ENCODE measurements at regions not wholly inside any gene's neighbourhood (a gene's known extent, or its start where the extent isn't known, plus 50 kb on each side); places are given as distances from the start of the nearest gene placed in this dataset.

- H3K36me3 ChIP-seq, result no peaks in the 10 kb centered on the region
- no peaks in the 10 kb centered on the region for H3K9me3 ChIP-seq
- no peaks in the 10 kb centered on the region for H3K27me3 ChIP-seq
- WGBS, 2 donors, result 49 to 54% methylated on average over 4 of the region's 4 CpGs
- peak overlapping the region in 1 of 4 donors; percentile 10 for H3K27ac ChIP-seq
- TF ChIP-seq POLR2AphosphoS5 (IDR thresholded peaks at IDR 0.05) (no peak), POLR2A (IDR thresholded peaks at IDR 0.05) (no peak), EP300 (IDR thresholded peaks at IDR 0.05) (no peak)
- TF ChIP-seq, protein P1, sequence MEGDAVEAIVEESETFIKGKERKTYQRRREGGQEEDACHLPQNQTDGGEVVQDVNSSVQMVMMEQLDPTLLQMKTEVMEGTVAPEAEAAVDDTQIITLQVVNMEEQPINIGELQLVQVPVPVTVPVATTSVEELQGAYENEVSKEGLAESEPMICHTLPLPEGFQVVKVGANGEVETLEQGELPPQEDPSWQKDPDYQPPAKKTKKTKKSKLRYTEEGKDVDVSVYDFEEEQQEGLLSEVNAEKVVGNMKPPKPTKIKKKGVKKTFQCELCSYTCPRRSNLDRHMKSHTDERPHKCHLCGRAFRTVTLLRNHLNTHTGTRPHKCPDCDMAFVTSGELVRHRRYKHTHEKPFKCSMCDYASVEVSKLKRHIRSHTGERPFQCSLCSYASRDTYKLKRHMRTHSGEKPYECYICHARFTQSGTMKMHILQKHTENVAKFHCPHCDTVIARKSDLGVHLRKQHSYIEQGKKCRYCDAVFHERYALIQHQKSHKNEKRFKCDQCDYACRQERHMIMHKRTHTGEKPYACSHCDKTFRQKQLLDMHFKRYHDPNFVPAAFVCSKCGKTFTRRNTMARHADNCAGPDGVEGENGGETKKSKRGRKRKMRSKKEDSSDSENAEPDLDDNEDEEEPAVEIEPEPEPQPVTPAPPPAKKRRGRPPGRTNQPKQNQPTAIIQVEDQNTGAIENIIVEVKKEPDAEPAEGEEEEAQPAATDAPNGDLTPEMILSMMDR (IDR thresholded peaks at IDR 0.05), result no peak
- no peak for DNase-seq
- no peak overlapping the region for H3K4me3 ChIP-seq
- ATAC-seq (ENCODE audit: low FRiP score in 2 of 2), result no peak
- peaks cover 0 to 4% (median 0%) of the 10 kb centered on the region in 4 donors for H3K4me1 ChIP-seq
These were observed 107.5 kb downstream of the DAD1 start for GRCh38 chr14:22481546-22481945.

GRCh38 chr14:22479776-22480464 lies 109.1 kb downstream of the DAD1 start:
- Histone ChIP-seq H3K27ac (peak overlapping the region in 1 of 4 donors; percentile 11), H3K9me3 (no peaks in the 10 kb centered on the region), H3K36me3 (no peaks in the 10 kb centered on the region), H3K4me3 (no peak overlapping the region), H3K27me3 (no peaks in the 10 kb centered on the region), H3K4me1 (peaks cover 0 to 4% (median 0%) of the 10 kb centered on the region in 4 donors)
- TF ChIP-seq, protein P1 (IDR thresholded peaks at IDR 0.05), result no peak
- TF ChIP-seq POLR2A (IDR thresholded peaks at IDR 0.05), result no peak
- no peak for TF ChIP-seq EP300 (IDR thresholded peaks at IDR 0.05)
- no peak for TF ChIP-seq POLR2AphosphoS5 (IDR thresholded peaks at IDR 0.05)
- WGBS, 2 donors, result 49 to 63% methylated on average over 3 of the region's 3 CpGs
- no peak for ATAC-seq (ENCODE audit: low FRiP score in 2 of 2)
- DNase-seq, result no peak

- Histone ChIP-seq H3K4me1 (peaks cover 0 to 4% (median 0%) of the 10 kb centered on the region in 4 donors), H3K27me3 (no peaks in the 10 kb centered on the region), H3K9me3 (no peaks in the 10 kb centered on the region), H3K4me3 (no peak overlapping the region), H3K36me3 (no peaks in the 10 kb centered on the region), H3K27ac (no peak overlapping the region)
- TF ChIP-seq POLR2AphosphoS5 (IDR thresholded peaks at IDR 0.05), result no peak
- TF ChIP-seq EP300 (IDR thresholded peaks at IDR 0.05), result no peak
- TF ChIP-seq, protein P1 (IDR thresholded peaks at IDR 0.05), result no peak
- TF ChIP-seq POLR2A (IDR thresholded peaks at IDR 0.05), result no peak
- WGBS, 2 donors, result 41 to 80% methylated on average over 6 of the region's 6 CpGs
- ATAC-seq (ENCODE audit: low FRiP score in 2 of 2) (no peak), DNase-seq (no peak)
These were observed 109.9 kb downstream of the DAD1 start for GRCh38 chr14:22479132-22479531.

DNA sequence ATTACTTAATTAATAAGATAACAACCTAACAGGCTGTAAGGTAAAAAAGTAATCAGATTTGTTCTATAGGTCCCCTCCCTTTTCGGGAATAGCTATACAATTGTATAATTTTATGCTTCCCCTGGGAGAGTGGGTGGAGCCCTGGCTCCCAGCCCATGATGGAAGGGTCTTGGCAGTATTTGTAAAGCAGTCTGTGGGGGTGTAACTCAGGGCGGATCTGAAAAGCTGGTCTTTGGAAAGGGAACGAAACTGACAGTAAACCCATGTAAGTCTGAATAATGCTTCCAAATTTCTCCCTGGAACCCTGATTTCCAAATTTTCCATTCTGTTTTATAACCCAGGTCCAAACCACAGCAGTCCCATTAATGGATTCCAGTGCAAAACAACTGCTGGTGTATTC lies 110.4 kb downstream of the DAD1 start:
- DNase-seq (no peak), ATAC-seq (ENCODE audit: low FRiP score in 2 of 2) (peak in 1 of 2 donors; percentile 54)
- TF ChIP-seq, protein P1 (IDR thresholded peaks at IDR 0.05), result no peak
- TF ChIP-seq EP300 (IDR thresholded peaks at IDR 0.05) (no peak), POLR2AphosphoS5 (IDR thresholded peaks at IDR 0.05) (no peak), POLR2A (IDR thresholded peaks at IDR 0.05) (no peak)
- WGBS, 2 donors, result 38 to 44% methylated on average over 3 of the region's 3 CpGs
- Histone ChIP-seq H3K9me3 (no peaks in the 10 kb centered on the region), H3K27ac (no peak overlapping the region), H3K36me3 (no peaks in the 10 kb centered on the region), H3K27me3 (no peaks in the 10 kb centered on the region), H3K4me3 (no peak overlapping the region), H3K4me1 (peaks cover 0 to 4% (median 0%) of the 10 kb centered on the region in 4 donors)

DNA sequence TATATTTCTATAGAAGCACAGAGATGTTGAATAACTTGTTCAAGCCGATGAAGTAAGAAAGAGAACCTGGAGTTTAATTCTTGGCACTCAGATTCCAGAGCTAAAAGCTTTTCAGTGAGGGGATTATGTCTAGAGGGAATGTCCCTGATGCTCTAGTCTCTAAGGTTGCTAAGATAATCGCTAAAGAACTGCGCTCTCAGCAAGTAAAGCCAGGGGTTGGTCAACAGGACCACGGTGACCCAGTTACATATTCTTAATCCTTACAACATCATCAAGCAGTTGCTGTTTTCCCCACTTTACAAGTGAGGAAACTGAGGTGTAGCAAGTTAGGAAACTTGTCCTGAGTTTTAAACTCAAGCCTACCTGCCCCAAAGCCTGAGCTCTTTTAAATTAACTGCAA lies 110.8 kb downstream of the DAD1 start:
- TF ChIP-seq EP300 (IDR thresholded peaks at IDR 0.05), result no peak
- TF ChIP-seq, protein P1 (IDR thresholded peaks at IDR 0.05), result no peak
- no peak for TF ChIP-seq POLR2A (IDR thresholded peaks at IDR 0.05)
- TF ChIP-seq POLR2AphosphoS5 (IDR thresholded peaks at IDR 0.05), result no peak
- no peak for DNase-seq
- WGBS, 2 donors, result 63 to 77% methylated on average over 4 of the region's 4 CpGs
- no peak overlapping the region for H3K27ac ChIP-seq
- H3K36me3 ChIP-seq, result no peaks in the 10 kb centered on the region
- H3K9me3 ChIP-seq, result no peaks in the 10 kb centered on the region
- ATAC-seq (ENCODE audit: low FRiP score in 2 of 2), result no peak
- no peaks in the 10 kb centered on the region for H3K27me3 ChIP-seq
- H3K4me1 ChIP-seq, result peaks cover 0 to 4% (median 0%) of the 10 kb centered on the region in 4 donors
- no peak overlapping the region for H3K4me3 ChIP-seq

All from upper lobe of left lung (tissue), 6 donors.